Mucosa of descending colon (tissue), 3 donors: ENCODE measurements at regions not wholly inside any gene's neighbourhood (a gene's known extent, or its start where the extent isn't known, plus 50 kb on each side); places are given as distances from the start of the nearest gene placed in this dataset.

Source experiments
- ATAC-seq: fragments of 200-7000 bp; cut with Tn5 transposase; one replicate; pipeline ENCODE4 v1.9.1; 2020; ENCODE audit warnings: mild to moderate bottlenecking, moderate library complexity
- DNase-seq, 3 donors: peaks; one replicate each; pipeline ENCODE4 v3.0.0-alpha.2; 2020
- H3K36me3 ChIP-seq: fragments of 200-600 bp; one replicate; pipeline ENCODE4 v1.8.0; 2021; ENCODE audit warnings: low read depth, mild to moderate bottlenecking
- H3K4me1 ChIP-seq: fragments of 200-600 bp; one replicate; pipeline ENCODE4 v1.8.0; 2021; ENCODE audit warnings: low read depth, mild to moderate bottlenecking
- H3K4me3 ChIP-seq: fragments of 200-600 bp; one replicate; pipeline ENCODE4 v1.8.0; 2021; ENCODE audit warnings: mild to moderate bottlenecking
- H3K9me3 ChIP-seq: fragments of 200-600 bp; one replicate; pipeline ENCODE4 v1.8.0; 2021; ENCODE audit warnings: mild to moderate bottlenecking
- CTCF ChIP-seq: fragments of 200-600 bp; IDR thresholded peaks from one replicate; pipeline ENCODE4 v1.8.0; 2022; ENCODE audit warnings: antibody characterized with exemption, mild to moderate bottlenecking
- intact Hi-C, 2 donors: fragments of 100-400 bp; cut with DNase I in 1 of 2; cut with micrococcal nuclease in 1 of 2; formaldehyde crosslinking; loops; one replicate each; pipeline versions ENCODE4 v1.11.0 to v1.11.1; 2022; cut with DNase I, micrococcal nuclease
- donor health status: DM: no; HTN: no; CAD: no; lungs with moderate emphysema.
- donor health status: DM: no; HTN: no; CAD: no.
- donor health status: DM: no; HTN: yes; CAD: no.

DNA sequence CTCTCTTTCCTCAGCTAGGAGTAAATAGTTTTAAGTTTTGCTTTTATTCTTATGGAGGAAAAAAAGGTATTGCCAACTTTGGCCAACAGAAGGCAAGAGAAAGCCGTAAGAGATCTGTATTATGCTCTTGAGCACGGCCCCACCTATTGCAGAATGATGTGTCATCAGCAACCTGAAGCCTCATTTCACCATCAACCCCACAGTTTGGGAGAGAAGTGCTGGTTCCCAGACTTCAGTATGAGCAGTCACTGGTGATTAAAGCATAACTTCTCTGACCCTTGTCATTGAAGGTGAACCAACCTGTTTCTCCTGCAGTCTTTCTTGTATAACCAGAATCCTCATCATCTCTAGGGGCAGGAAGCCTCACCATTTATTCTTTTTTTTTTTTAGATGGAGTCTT is 100.2 kb downstream of the SIPA1L2 start:
- Histone ChIP-seq H3K9me3 (no peaks in the 10 kb centered on the region), H3K36me3 (no peaks in the 10 kb centered on the region), H3K4me3 (no peak overlapping the region), H3K4me1 (no peaks in the 10 kb centered on the region)
- no peak for DNase-seq
- no peak for TF ChIP-seq CTCF
- intact Hi-C loops = no loop called here
- peak; percentile 24 for ATAC-seq

- H3K4me1 ChIP-seq = peaks cover 3% of the 10 kb centered on the region
- no peaks in the 10 kb centered on the region for H3K9me3 ChIP-seq
- no peak for TF ChIP-seq CTCF
- DNase-seq = no peak
- intact Hi-C loops = no loop called here
- no peaks in the 10 kb centered on the region for H3K36me3 ChIP-seq
- no peak overlapping the region for H3K4me3 ChIP-seq
- ATAC-seq = peak; percentile 48
These were observed 101.4 kb downstream of the SIPA1L2 start for GRCh38 chr1:232528472-232529089.

DNA sequence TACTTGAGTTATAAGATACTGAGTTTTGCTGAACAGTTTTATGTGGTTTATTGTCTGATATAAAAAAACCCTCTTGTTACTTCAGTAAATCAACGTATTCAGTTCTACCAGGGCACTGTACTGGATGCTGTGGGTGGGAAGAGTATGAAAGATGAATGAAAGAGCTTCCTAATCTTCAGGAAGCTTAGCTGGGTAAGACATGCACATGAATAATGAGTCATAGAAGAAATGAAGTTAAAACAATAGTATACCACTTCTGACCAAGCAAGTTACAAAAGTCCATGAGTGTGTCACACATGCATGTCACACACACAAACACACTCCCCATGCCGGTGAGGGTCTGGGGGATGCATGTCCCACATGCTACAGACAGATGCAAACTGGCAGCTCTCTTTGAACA is 105.9 kb downstream of the SIPA1L2 start:
- intact Hi-C loops = no loop called here
- ATAC-seq = peak; percentile 44
- no peak for TF ChIP-seq CTCF
- DNase-seq = no peak
- H3K9me3 ChIP-seq = no peaks in the 10 kb centered on the region
- H3K36me3 ChIP-seq = no peaks in the 10 kb centered on the region
- peaks cover 8% of the 10 kb centered on the region for H3K4me1 ChIP-seq
- H3K4me3 ChIP-seq = no peak overlapping the region

- H3K9me3 ChIP-seq = no peaks in the 10 kb centered on the region
- intact Hi-C loops = no loop called here
- no peaks in the 10 kb centered on the region for H3K36me3 ChIP-seq
- no peak overlapping the region for H3K4me3 ChIP-seq
- no peak for TF ChIP-seq CTCF
- ATAC-seq (no peak), DNase-seq (no peak)
- peaks cover 8% of the 10 kb centered on the region for H3K4me1 ChIP-seq
These were observed 107.7 kb downstream of the SIPA1L2 start for GRCh38 chr1:232522189-232522588.

- intact Hi-C loops = no loop called here
- no peak for TF ChIP-seq CTCF
- Histone ChIP-seq H3K4me3 (no peak overlapping the region), H3K4me1 (peaks cover 8% of the 10 kb centered on the region), H3K36me3 (no peaks in the 10 kb centered on the region), H3K9me3 (no peaks in the 10 kb centered on the region)
- peak; percentile 24 for ATAC-seq
- DNase-seq = no peak
These were observed 108.3 kb downstream of the SIPA1L2 start for GRCh38 chr1:232521660-232522059.

- Histone ChIP-seq H3K36me3 (no peaks in the 10 kb centered on the region), H3K4me1 (peaks cover 8% of the 10 kb centered on the region), H3K4me3 (no peak overlapping the region), H3K9me3 (no peaks in the 10 kb centered on the region)
- no peak for TF ChIP-seq CTCF
- intact Hi-C loops = no loop called here
- DNase-seq = no peak
- ATAC-seq = no peak
These were observed 110.7 kb downstream of the SIPA1L2 start for GRCh38 chr1:232519186-232519585.
